ENCODE measurements at regions not wholly inside any gene's neighbourhood (a gene's known extent, or its start where the extent isn't known, plus 50 kb on each side); places are given as distances from the start of the nearest gene placed in this dataset.
A peak's percentile ranks its signal among the peaks of the same experiment; 100 is the strongest.

GRCh38 chr10:31679936-31680335, 248.7 kb downstream of the ARHGAP12 start:
- Histone ChIP-seq H3K27ac (replicated peaks in 1 of 4) (no peak overlapping the region), H3K4me3 (no peak overlapping the region), H3K9me3 (peaks cover 0 to 41% (median 31%) of the 10 kb centered on the region in 4 donors), H3K27me3 (no peaks in the 10 kb centered on the region), H3K4me1 (peaks cover 6 to 17% (median 15%) of the 10 kb centered on the region in 4 donors), H3K36me3 (no peaks in the 10 kb centered on the region)
- 95% methylated on average over 4 of the region's 4 CpGs for WGBS
- TF ChIP-seq EP300 (IDR thresholded peaks at IDR 0.05) (no peak), POLR2AphosphoS5 (IDR thresholded peaks at IDR 0.05) (no peak), POLR2A (IDR thresholded peaks at IDR 0.05; ENCODE audit: low read depth) (no peak), CTCF (IDR thresholded peaks at IDR 0.05) (no peak)
- intact Hi-C loops (cut with DNase I) = no loop called here
- no peak for DNase-seq (ENCODE audit: extremely low spot score)

- Histone ChIP-seq H3K4me1 (peaks cover 6 to 17% (median 15%) of the 10 kb centered on the region in 4 donors), H3K9me3 (peaks cover 0 to 34% (median 29%) of the 10 kb centered on the region in 4 donors), H3K36me3 (no peaks in the 10 kb centered on the region), H3K4me3 (no peak overlapping the region), H3K27me3 (no peaks in the 10 kb centered on the region), H3K27ac (replicated peaks in 1 of 4) (peak overlapping the region in 3 of 4 donors; percentile 16 to 56 (median 23))
- no peak for DNase-seq (ENCODE audit: extremely low spot score)
- WGBS = 79% methylated on average over 20 of the region's 20 CpGs
- intact Hi-C loops (cut with DNase I) = no loop called here
- TF ChIP-seq CTCF (IDR thresholded peaks at IDR 0.05) = no peak
- no peak for TF ChIP-seq EP300 (IDR thresholded peaks at IDR 0.05)
- no peak for TF ChIP-seq POLR2AphosphoS5 (IDR thresholded peaks at IDR 0.05)
- no peak for TF ChIP-seq POLR2A (IDR thresholded peaks at IDR 0.05; ENCODE audit: low read depth)
These were observed 249.8 kb downstream of the ARHGAP12 start for GRCh38 chr10:31678575-31679516.

GRCh38 chr10:31678139-31678536, 250.5 kb downstream of the ARHGAP12 start:
- 63% methylated on average over 4 of the region's 12 CpGs for WGBS
- no peaks in the 10 kb centered on the region for H3K36me3 ChIP-seq
- TF ChIP-seq POLR2A (IDR thresholded peaks at IDR 0.05; ENCODE audit: low read depth) = no peak
- TF ChIP-seq POLR2AphosphoS5 (IDR thresholded peaks at IDR 0.05) = no peak
- no peak for TF ChIP-seq CTCF (IDR thresholded peaks at IDR 0.05)
- no peak for TF ChIP-seq EP300 (IDR thresholded peaks at IDR 0.05)
- H3K9me3 ChIP-seq = peaks cover 0 to 27% (median 24%) of the 10 kb centered on the region in 4 donors
- no peak for DNase-seq (ENCODE audit: extremely low spot score)
- no peak overlapping the region for H3K4me3 ChIP-seq
- peaks cover 6 to 17% (median 15%) of the 10 kb centered on the region in 4 donors for H3K4me1 ChIP-seq
- H3K27me3 ChIP-seq = no peaks in the 10 kb centered on the region
- intact Hi-C loops (cut with DNase I) = no loop called here
- H3K27ac ChIP-seq (replicated peaks in 1 of 4) = peak overlapping the region in 3 of 4 donors; percentile 16 to 56 (median 23)

- H3K36me3 ChIP-seq = no peaks in the 10 kb centered on the region
- intact Hi-C loops (cut with DNase I) = no loop called here
- WGBS = 86% methylated on average over 12 of the region's 16 CpGs
- TF ChIP-seq CTCF (IDR thresholded peaks at IDR 0.05) (no peak), EP300 (IDR thresholded peaks at IDR 0.05) (no peak), POLR2AphosphoS5 (IDR thresholded peaks at IDR 0.05) (no peak), POLR2A (IDR thresholded peaks at IDR 0.05; ENCODE audit: low read depth) (no peak)
- peaks cover 6 to 17% (median 15%) of the 10 kb centered on the region in 4 donors for H3K4me1 ChIP-seq
- H3K4me3 ChIP-seq = no peak overlapping the region
- DNase-seq (ENCODE audit: extremely low spot score) = no peak
- no peaks in the 10 kb centered on the region for H3K27me3 ChIP-seq
- H3K9me3 ChIP-seq = peaks cover 0 to 22% (median 21%) of the 10 kb centered on the region in 4 donors
- peak overlapping the region in 3 of 4 donors; percentile 16 to 56 (median 23) for H3K27ac ChIP-seq (replicated peaks in 1 of 4)
These were observed 251.2 kb downstream of the ARHGAP12 start for GRCh38 chr10:31677195-31678138.

All from esophagus muscularis mucosa (tissue), 4 donors.